Caco-2 (cell line): ENCODE measurements at regions not wholly inside any gene's neighbourhood (a gene's known extent, or its start where the extent isn't known, plus 50 kb on each side); places are given as distances from the start of the nearest gene placed in this dataset.

Experiments
- BruUV-seq: library from RNA; stranded (reverse); fragments of 400-500 nt; replicated peaks from 2 replicates; lab custom pipeline; 2021; lab: Mats Ljungman, UMichigan
- CTCF ChIA-PET: fragments of 300-600 bp; sonication (Branson Sonifier 250); formaldehyde crosslinking; loops from one replicate; lab custom pipeline; 2022; ENCODE audit warnings: antibody characterized with exemption; lab: Charles Lee
- POLR2A ChIA-PET: fragments of 300-600 bp; sonication (Branson Sonifier 250); formaldehyde crosslinking; loops from one replicate; lab custom pipeline; 2022; ENCODE audit warnings: antibody characterized with exemption; lab: Charles Lee
- DNase-seq, 2 experiments: peaks; one replicate each; pipeline versions ENCODE4 v3.0.0 to v3.0.0-alpha.2; 2020 to 2022
- H3K27me3 ChIP-seq: replicated peaks from 2 replicates; pipeline ENCODE4 v1.6.0; 2011; ENCODE audit warnings: low read length; ENCODE audit not compliant: control insufficient read depth, insufficient read depth
- H3K36me3 ChIP-seq: 2 replicates; pipeline ENCODE4 v1.5.1; 2011; ENCODE audit warnings: low read length; ENCODE audit not compliant: control insufficient read depth, insufficient read depth
- H3K4me1 ChIP-seq: fragments of 250-450 bp; sonication (Bioruptor Pico); 2 replicates; pipeline ENCODE4 v1.5.1; 2020; ENCODE audit warnings: mild to moderate bottlenecking
- H3K4me3 ChIP-seq: 2 replicates; pipeline ENCODE4 v1.5.1; 2011; ENCODE audit warnings: low read depth, mild to moderate bottlenecking, control low read depth, low read length
- H3K9me3 ChIP-seq: fragments of 250-450 bp; sonication (Bioruptor Pico); 2 replicates; pipeline ENCODE4 v1.5.1; 2020; ENCODE audit warnings: mild to moderate bottlenecking, moderate library complexity
- H3K27ac Mint-ChIP-seq: one replicate; pipeline ENCODE4 v1.8.0; 2022; ENCODE audit warnings: mixed read lengths; ENCODE audit not compliant: unreplicated experiment
- H3K27me3 Mint-ChIP-seq: one replicate; pipeline ENCODE4 v1.8.0; 2022; ENCODE audit warnings: mixed read lengths; ENCODE audit not compliant: insufficient read depth, unreplicated experiment
- H3K36me3 Mint-ChIP-seq: one replicate; pipeline ENCODE4 v1.8.0; 2022; ENCODE audit warnings: mild to moderate bottlenecking, mixed read lengths; ENCODE audit not compliant: insufficient read depth, unreplicated experiment
- H3K4me1 Mint-ChIP-seq: one replicate; pipeline ENCODE4 v1.8.0; 2022; ENCODE audit warnings: low read depth, mixed read lengths; ENCODE audit not compliant: unreplicated experiment
- H3K4me3 Mint-ChIP-seq: one replicate; pipeline ENCODE4 v1.8.0; 2022; ENCODE audit warnings: mild to moderate bottlenecking, moderate library complexity, mixed read lengths; ENCODE audit not compliant: unreplicated experiment
- H3K9me3 Mint-ChIP-seq: one replicate; pipeline ENCODE4 v1.8.0; 2022; ENCODE audit warnings: mixed read lengths; ENCODE audit not compliant: unreplicated experiment
- intact Hi-C: fragments of 100-400 bp; cut with micrococcal nuclease; formaldehyde crosslinking; loops from one replicate; pipeline ENCODE4 v1.10.0; 2022; ENCODE audit not compliant: unreplicated experiment
- TF ChIP-seq, protein P1 (sequence below), 2 experiments: fragments of 200-600 bp in 1 of 2; IDR thresholded peaks; 1 replicate in 1 of 2; 2 replicates in 1 of 2; pipeline versions ENCODE4 v1.5.1 to v1.8.0; 2011 to 2022; ENCODE audit warnings: antibody characterized with exemption in 1 of 2, control low read depth in 1 of 2, inconsistent platforms in 1 of 2, low read depth in 1 of 2, low read length in 1 of 2, mild to moderate bottlenecking in 1 of 2, moderate library complexity in 1 of 2; ENCODE audit not compliant: insufficient read depth in 1 of 2, severe bottlenecking in 1 of 2, unreplicated experiment in 1 of 2

DNA sequence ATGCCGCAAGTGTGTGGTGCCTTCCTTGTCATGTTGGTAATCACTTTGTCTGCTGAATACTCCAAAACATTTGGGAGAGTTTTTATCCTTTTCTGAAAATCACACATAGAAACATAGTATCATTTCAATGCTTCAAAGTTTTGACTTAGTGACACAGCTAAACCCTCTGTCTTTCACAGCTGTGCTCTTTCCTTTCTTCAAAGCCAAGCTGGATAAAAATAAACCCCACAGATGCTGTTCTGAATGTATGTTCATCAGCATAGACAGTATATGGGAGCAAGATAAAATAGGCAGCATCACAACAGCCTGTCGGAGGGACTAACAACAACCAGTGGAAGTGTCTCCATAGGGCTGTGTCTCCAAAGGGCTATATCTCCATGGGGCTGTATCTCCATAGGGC, 331.3 kb upstream of the DCC start:
- H3K4me3 Mint-ChIP-seq: no peak overlapping the region
- CTCF ChIA-PET: no interaction called here
- Histone ChIP-seq H3K27me3 (no peaks in the 10 kb centered on the region), H3K36me3 (no peaks in the 10 kb centered on the region), H3K4me1 (no peaks in the 10 kb centered on the region), H3K4me3 (no peak overlapping the region), H3K9me3 (no peaks in the 10 kb centered on the region)
- H3K27ac Mint-ChIP-seq: no peak overlapping the region
- H3K9me3 Mint-ChIP-seq: no peaks in the 10 kb centered on the region
- H3K27me3 Mint-ChIP-seq: peaks cover 2% of the 10 kb centered on the region
- DNase-seq: no peak
- POLR2A ChIA-PET: no interaction called here
- H3K36me3 Mint-ChIP-seq: no peaks in the 10 kb centered on the region
- TF ChIP-seq, protein P1, sequence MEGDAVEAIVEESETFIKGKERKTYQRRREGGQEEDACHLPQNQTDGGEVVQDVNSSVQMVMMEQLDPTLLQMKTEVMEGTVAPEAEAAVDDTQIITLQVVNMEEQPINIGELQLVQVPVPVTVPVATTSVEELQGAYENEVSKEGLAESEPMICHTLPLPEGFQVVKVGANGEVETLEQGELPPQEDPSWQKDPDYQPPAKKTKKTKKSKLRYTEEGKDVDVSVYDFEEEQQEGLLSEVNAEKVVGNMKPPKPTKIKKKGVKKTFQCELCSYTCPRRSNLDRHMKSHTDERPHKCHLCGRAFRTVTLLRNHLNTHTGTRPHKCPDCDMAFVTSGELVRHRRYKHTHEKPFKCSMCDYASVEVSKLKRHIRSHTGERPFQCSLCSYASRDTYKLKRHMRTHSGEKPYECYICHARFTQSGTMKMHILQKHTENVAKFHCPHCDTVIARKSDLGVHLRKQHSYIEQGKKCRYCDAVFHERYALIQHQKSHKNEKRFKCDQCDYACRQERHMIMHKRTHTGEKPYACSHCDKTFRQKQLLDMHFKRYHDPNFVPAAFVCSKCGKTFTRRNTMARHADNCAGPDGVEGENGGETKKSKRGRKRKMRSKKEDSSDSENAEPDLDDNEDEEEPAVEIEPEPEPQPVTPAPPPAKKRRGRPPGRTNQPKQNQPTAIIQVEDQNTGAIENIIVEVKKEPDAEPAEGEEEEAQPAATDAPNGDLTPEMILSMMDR (IDR thresholded peaks at IDR 0.05; ENCODE audit: insufficient read depth in 1 of 2, low read depth in 1 of 2, low read length in 1 of 2, severe bottlenecking in 1 of 2, unreplicated experiment in 1 of 2): no peak
- BruUV-seq: no TSS peak
- intact Hi-C loops: no loop called here
- no peaks in the 10 kb centered on the region for H3K4me1 Mint-ChIP-seq

DNA sequence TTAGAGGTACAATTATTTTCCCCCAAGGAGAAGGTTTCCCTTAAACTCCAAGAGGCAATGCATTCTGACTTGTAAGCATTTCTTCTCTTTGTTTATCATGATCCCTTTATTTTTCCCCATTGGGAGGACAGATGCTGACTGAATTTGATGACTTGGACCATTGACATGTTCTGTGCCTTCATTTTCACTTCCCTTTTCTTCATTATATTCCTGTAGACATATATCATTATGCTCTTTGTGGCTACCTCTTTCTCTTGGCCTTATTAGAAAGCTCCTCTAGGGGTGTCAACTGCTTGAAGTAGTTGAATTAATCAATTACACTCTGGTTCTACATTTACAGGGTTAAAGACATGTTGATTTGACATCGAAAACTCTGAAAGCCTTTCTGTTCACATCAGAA, 330.0 kb upstream of the DCC start:
- Mint-ChIP-seq H3K27ac (no peak overlapping the region), H3K9me3 (no peaks in the 10 kb centered on the region), H3K27me3 (peaks cover 4% of the 10 kb centered on the region), H3K4me1 (no peaks in the 10 kb centered on the region), H3K36me3 (no peaks in the 10 kb centered on the region), H3K4me3 (no peak overlapping the region)
- H3K36me3 ChIP-seq: no peaks in the 10 kb centered on the region
- no peaks in the 10 kb centered on the region for H3K27me3 ChIP-seq
- no peak overlapping the region for H3K4me3 ChIP-seq
- ChIA-PET CTCF (no interaction called here), POLR2A (no interaction called here)
- intact Hi-C loops: no loop called here
- DNase-seq: no peak
- TF ChIP-seq, protein P1 (IDR thresholded peaks at IDR 0.05; ENCODE audit: insufficient read depth in 1 of 2, low read depth in 1 of 2, low read length in 1 of 2, severe bottlenecking in 1 of 2, unreplicated experiment in 1 of 2): no peak
- no peaks in the 10 kb centered on the region for H3K4me1 ChIP-seq
- no peaks in the 10 kb centered on the region for H3K9me3 ChIP-seq
- BruUV-seq: no TSS peak

DNA sequence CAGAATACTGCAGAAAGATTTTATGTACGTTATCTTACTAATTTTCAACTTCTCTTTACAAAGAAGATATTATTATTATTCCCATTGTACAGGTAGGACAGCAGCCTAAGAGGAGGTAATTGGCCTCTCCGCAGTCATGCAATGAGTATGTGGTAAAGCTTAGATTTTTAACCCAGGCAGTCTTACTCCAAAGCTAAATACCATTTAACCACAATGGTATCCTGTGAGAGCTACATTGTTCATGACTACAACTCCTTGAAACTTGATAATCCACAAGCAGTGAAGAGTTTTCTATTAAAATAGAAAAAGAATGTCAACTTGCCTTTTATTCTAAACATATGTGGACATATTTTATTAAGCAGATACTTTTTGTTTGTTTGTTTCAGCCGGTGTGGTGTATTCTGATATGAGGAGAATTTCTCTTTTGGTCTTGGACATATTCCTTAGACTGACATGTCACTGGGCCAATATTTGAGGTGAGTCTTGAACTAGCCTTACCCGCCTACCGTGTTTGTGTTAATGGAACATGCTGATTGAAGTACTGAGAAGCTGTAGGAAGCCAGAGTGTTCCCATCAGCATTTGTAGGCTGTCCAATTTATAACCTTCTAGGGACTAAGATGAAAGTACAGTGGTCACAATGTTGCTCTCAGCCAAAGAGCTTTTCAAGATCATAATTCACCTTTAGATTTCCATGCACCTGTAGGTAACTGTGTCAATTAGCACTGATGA, 293.9 kb upstream of the DCC start:
- Mint-ChIP-seq H3K27ac (no peak overlapping the region), H3K9me3 (no peaks in the 10 kb centered on the region), H3K27me3 (no peaks in the 10 kb centered on the region), H3K36me3 (no peaks in the 10 kb centered on the region), H3K4me1 (no peaks in the 10 kb centered on the region), H3K4me3 (no peak overlapping the region)
- no peaks in the 10 kb centered on the region for H3K9me3 ChIP-seq
- H3K27me3 ChIP-seq: no peaks in the 10 kb centered on the region
- CTCF ChIA-PET: no interaction called here
- no peaks in the 10 kb centered on the region for H3K4me1 ChIP-seq
- POLR2A ChIA-PET: no interaction called here
- no TSS peak for BruUV-seq
- H3K36me3 ChIP-seq: no peaks in the 10 kb centered on the region
- intact Hi-C loops: no loop called here
- H3K4me3 ChIP-seq: no peak overlapping the region
- TF ChIP-seq, protein P1 (IDR thresholded peaks at IDR 0.05; ENCODE audit: insufficient read depth in 1 of 2, low read depth in 1 of 2, low read length in 1 of 2, severe bottlenecking in 1 of 2, unreplicated experiment in 1 of 2): no peak
- DNase-seq: no peak
